HG03039 (cell line): ENCODE measurements at regions not wholly inside any gene's neighbourhood (a gene's known extent, or its start where the extent isn't known, plus 50 kb on each side); places are given as distances from the start of the nearest gene placed in this dataset.

ENCODE experiments used
- ATAC-seq: cut with Tn5 transposase; IDR thresholded peaks from one replicate; pipeline ENCODE4 v1.9.1; 2021; ENCODE audit warnings: mild to moderate bottlenecking, moderate library complexity; ENCODE audit not compliant: unreplicated experiment

DNA sequence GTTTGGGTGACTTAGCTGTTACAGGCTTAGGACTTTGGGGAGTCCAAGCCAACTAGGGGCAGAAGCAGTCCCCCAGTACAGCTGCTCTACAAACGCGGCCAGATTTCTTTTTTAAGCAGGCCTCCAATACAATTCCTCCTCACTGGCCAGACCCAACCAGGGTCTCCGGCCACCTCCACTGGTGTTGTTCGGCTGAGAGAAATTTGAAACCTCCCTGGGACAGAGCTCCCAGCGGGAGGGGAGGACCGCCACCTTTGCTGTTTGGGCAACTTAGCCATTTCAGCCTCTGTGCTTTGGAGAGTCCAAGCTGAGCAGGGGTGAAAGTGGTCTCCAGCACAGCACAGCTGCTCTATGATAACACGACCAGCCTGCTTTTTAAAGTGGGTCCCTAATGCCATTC, 59.4 kb upstream of the KHDRBS2 start:
- no peak for ATAC-seq

DNA sequence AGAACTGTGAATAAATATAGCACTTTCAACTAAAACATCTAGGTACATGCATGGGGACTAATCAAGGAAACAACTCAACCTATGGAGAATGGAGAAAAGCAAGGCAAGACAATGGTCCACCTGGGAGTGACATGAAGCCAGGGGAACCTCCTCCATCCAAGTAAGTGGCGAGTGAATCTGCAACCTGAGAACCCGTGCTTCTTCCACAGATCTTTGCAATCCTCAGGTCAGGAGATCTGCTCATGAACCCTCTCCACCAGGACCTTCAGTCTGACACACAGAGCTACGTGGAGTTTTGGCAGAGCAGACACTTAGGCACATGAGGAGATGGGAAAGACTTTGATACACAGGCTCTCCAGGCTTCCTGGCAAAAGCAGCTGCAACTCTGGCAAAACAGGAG, 58.8 kb upstream of the KHDRBS2 start:
- no peak for ATAC-seq

DNA sequence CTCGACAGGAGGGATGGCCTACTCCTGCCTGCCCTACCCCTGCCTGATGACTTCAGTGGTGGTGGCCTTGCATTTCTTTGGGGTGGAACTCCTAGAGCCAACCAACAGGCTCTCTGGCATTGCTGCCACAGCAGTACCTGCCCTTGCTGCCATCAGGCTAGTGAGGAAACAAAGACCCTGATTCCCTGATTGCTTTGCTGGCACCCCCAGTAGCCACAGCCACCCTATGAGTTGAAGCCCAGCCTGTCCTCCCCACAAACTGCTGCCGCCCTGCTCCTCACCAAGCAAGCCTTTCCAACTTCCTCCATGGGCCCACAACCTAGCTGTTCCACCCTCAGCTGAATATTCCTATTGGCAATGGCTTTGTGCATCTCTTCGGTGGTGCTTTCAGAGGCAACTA, 52.5 kb upstream of the KHDRBS2 start:
- ATAC-seq = no peak
